Common myeloid progenitor, CD34-positive (primary cell): ENCODE measurements at regions not wholly inside any gene's neighbourhood (a gene's known extent, or its start where the extent isn't known, plus 50 kb on each side); places are given as distances from the start of the nearest gene placed in this dataset.

Experiments
- CTCF ChIA-PET: fragments of 350-600 bp; sonication (Branson Sonifier 250); formaldehyde crosslinking; loops from one replicate; lab custom pipeline; 2021; ENCODE audit warnings: antibody characterized with exemption; lab: Charles Lee
- POLR2A ChIA-PET: fragments of 350-600 bp; sonication (Branson Sonifier 250); formaldehyde crosslinking; loops from one replicate; lab custom pipeline; 2021; ENCODE audit warnings: antibody characterized with exemption; lab: Charles Lee
- DNase-seq, 3 donors: peaks; one replicate each; pipeline versions ENCODE4 v3.0.0 to v3.0.0-alpha.2; 2013
- H3K27ac ChIP-seq, 2 experiments: 1 replicate in 1 of 2; 2 replicates in 1 of 2; pipeline ENCODE4 v1.7.0; 2013; ENCODE audit warnings: inconsistent platforms in 2 of 2, low read length in 2 of 2, mild to moderate bottlenecking in 2 of 2, low read depth in 1 of 2, moderate library complexity in 1 of 2; ENCODE audit not compliant: severe bottlenecking in 2 of 2, insufficient read depth in 1 of 2, poor library complexity in 1 of 2
- H3K27me3 ChIP-seq, 5 experiments: replicated peaks in 2 of 5; 1 replicate in 3 of 5; 2 replicates in 2 of 5; pipeline versions ENCODE4 v1.6.1 to v1.7.0; 2013; ENCODE audit warnings: low read length in 4 of 5, mild to moderate bottlenecking in 2 of 5, moderate library complexity in 2 of 5, inconsistent platforms in 1 of 5; ENCODE audit not compliant: insufficient read depth in 5 of 5, control insufficient read depth in 4 of 5
- H3K36me3 ChIP-seq, 4 experiments: 1 replicate in 2 of 4; 2 replicates in 2 of 4; pipeline versions ENCODE4 v1.6.1 to v1.7.0; 2013; ENCODE audit warnings: low read length in 3 of 4, control low read depth in 1 of 4, mild to moderate bottlenecking in 1 of 4; ENCODE audit not compliant: control insufficient read depth in 4 of 4, insufficient read depth in 4 of 4
- H3K4me1 ChIP-seq, 4 experiments: 1 replicate in 3 of 4; 2 replicates in 1 of 4; pipeline versions ENCODE4 v1.6.1 to v1.7.1; 2013; ENCODE audit warnings: low read length in 3 of 4, mild to moderate bottlenecking in 3 of 4, control low read depth in 1 of 4, inconsistent platforms in 1 of 4, moderate library complexity in 1 of 4; ENCODE audit not compliant: control insufficient read depth in 4 of 4, insufficient read depth in 4 of 4; ENCODE audit errors: control extremely low read depth in 1 of 4
- H3K4me3 ChIP-seq, 7 experiments: 1 replicate in 4 of 7; 2 replicates in 3 of 7; pipeline versions ENCODE4 v1.5.1 to v1.7.0; 2013; ENCODE audit warnings: mild to moderate bottlenecking in 7 of 7, low read length in 6 of 7, moderate library complexity in 6 of 7, inconsistent platforms in 2 of 7, low read depth in 2 of 7, control low read depth in 1 of 7; ENCODE audit not compliant: insufficient read depth in 4 of 7, control insufficient read depth in 1 of 7; ENCODE audit errors: extremely low read depth in 1 of 7
- H3K9me3 ChIP-seq, 5 experiments: 1 replicate in 4 of 5; 2 replicates in 1 of 5; pipeline versions ENCODE4 v1.6.1 to v1.7.1; 2013; ENCODE audit warnings: low read length in 4 of 5, mild to moderate bottlenecking in 2 of 5, inconsistent platforms in 1 of 5, low read depth in 1 of 5, moderate library complexity in 1 of 5; ENCODE audit not compliant: control insufficient read depth in 4 of 5, insufficient read depth in 2 of 5; ENCODE audit errors: control extremely low read depth in 1 of 5
- WGBS: methylation state at CpG from one replicate; pipeline ENCODE4 v1.1.5; 2013; ENCODE audit not compliant: insufficient coverage; 5-methylcytosine and 5-hydroxymethylcytosine counted together

DNA sequence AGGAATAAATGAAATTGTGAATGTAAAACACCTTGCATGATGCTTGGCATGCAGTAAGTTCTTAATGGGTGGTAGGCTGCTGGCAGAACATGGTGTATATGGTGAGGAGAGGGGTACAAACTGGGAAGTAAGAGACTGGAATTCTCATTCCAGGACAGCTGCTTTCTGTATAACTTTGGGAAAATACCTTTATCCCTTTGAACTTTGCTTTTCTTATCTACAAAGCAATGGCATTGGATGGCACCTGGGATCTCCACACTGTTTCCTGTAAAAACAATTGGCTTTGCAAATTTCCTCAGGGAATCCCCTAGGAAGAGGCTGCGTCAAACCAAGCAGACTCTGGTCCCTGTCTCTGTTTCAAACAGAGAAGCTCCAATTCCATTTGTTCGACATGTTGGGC is 100.7 kb upstream of the SLC4A7 start:
- peaks cover 0 to 8% (median 4%) of the 10 kb centered on the region in 4 experiments for H3K4me1 ChIP-seq
- CTCF ChIA-PET, result no interaction called here
- no peaks in the 10 kb centered on the region for H3K9me3 ChIP-seq
- H3K4me3 ChIP-seq, result no peak overlapping the region
- WGBS, result 78% methylated on average over 1 of the region's 2 CpGs
- no peaks in the 10 kb centered on the region for H3K36me3 ChIP-seq
- POLR2A ChIA-PET, result interaction anchor here (0.6 kb wide), 1 partner anchor 24 kb away, joined by 3 read pairs; no protein-coding TSS in a partner anchor
- H3K27me3 ChIP-seq, result no peaks in the 10 kb centered on the region
- H3K27ac ChIP-seq, result no peak overlapping the region
- DNase-seq, result no peak

DNA sequence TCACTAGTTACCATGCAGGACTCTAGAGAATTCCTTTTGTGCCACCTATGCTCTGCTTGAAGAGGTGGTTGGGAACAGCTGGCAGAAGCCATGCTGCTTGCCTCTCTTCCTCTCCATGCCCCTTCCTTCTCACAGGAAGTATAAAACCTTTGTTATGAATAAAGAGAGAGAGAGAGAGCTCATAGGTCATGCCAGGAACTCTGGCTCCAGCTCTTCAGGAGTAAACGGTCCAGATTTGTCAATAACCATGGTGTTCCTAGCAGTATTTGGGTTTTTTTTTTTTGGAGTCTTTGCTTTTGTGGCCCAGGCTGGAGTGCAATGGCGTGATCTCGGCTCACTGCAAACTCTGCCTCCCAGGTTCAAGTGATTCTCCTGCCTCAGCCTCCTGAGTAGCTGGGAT is 97.7 kb upstream of the SLC4A7 start:
- WGBS, result no CpG with 5 or more reads among the region's 3 CpGs

DNA sequence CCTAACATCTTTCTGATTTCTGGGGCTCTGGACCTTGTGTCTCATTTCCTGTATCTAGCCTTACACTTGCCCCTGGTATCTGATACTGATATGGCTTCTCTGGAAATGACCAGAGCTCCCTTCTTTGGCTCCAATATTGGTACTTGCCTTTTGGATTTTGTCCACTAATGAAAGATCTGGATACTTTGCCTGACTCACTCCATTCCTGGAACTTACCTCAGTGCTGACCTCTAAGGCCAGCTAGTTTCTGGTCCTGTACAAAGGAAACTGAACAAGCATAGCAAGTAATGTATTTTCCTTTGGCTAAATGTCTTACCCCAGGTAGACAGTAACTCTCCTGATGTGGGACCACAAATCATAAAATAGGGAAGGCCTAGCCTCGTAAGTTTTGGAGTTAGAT is 93.8 kb upstream of the SLC4A7 start:
- no peaks in the 10 kb centered on the region for H3K27me3 ChIP-seq
- DNase-seq, result no peak
- POLR2A ChIA-PET, result no interaction called here
- H3K9me3 ChIP-seq, result no peaks in the 10 kb centered on the region
- CTCF ChIA-PET, result no interaction called here
- WGBS, result no CpG with 5 or more reads among the region's 1 CpG
- H3K36me3 ChIP-seq, result no peaks in the 10 kb centered on the region
- no peak overlapping the region for H3K4me3 ChIP-seq
- peaks cover 0 to 11% (median 0%) of the 10 kb centered on the region in 4 experiments for H3K4me1 ChIP-seq
- no peak overlapping the region for H3K27ac ChIP-seq

More for the DNA sequence above, 97.7 kb upstream of the SLC4A7 start:
- Histone ChIP-seq H3K36me3 (no peaks in the 10 kb centered on the region), H3K9me3 (no peaks in the 10 kb centered on the region), H3K4me3 (no peak overlapping the region), H3K4me1 (peaks cover 0 to 4% (median 0%) of the 10 kb centered on the region in 4 experiments), H3K27me3 (no peaks in the 10 kb centered on the region), H3K27ac (no peak overlapping the region)
- no peak for DNase-seq
- ChIA-PET POLR2A (no interaction called here), CTCF (no interaction called here)

- H3K27me3 ChIP-seq, result no peaks in the 10 kb centered on the region
- H3K4me1 ChIP-seq, result peaks cover 0 to 11% (median 0%) of the 10 kb centered on the region in 4 experiments
- H3K9me3 ChIP-seq, result no peaks in the 10 kb centered on the region
- 94% methylated on average over 5 of the region's 5 CpGs for WGBS
- H3K4me3 ChIP-seq, result no peak overlapping the region
- POLR2A ChIA-PET, result no interaction called here
- DNase-seq, result no peak
- CTCF ChIA-PET, result no interaction called here
- H3K36me3 ChIP-seq, result no peaks in the 10 kb centered on the region
- H3K27ac ChIP-seq, result no peak overlapping the region
Measured at GRCh38 chr3:27577504-27577903, 93.3 kb upstream of the SLC4A7 start.

GRCh38 chr3:27576171-27576570 is 92.0 kb upstream of the SLC4A7 start:
- CTCF ChIA-PET, result no interaction called here

GRCh38 chr3:27575499-27575898 is 91.3 kb upstream of the SLC4A7 start:
- ChIA-PET CTCF (no interaction called here), POLR2A (no interaction called here)
- WGBS, result 100% methylated on average over 2 of the region's 3 CpGs
- H3K4me1 ChIP-seq, result peaks cover 0 to 11% (median 0%) of the 10 kb centered on the region in 4 experiments
- no peak overlapping the region for H3K4me3 ChIP-seq
- H3K36me3 ChIP-seq, result no peaks in the 10 kb centered on the region
- H3K27ac ChIP-seq, result no peak overlapping the region
- no peaks in the 10 kb centered on the region for H3K9me3 ChIP-seq
- DNase-seq, result no peak
- no peaks in the 10 kb centered on the region for H3K27me3 ChIP-seq

More at GRCh38 chr3:27576171-27576570, 92.0 kb upstream of the SLC4A7 start:
- Histone ChIP-seq H3K4me1 (peaks cover 0 to 11% (median 0%) of the 10 kb centered on the region in 4 experiments), H3K27ac (no peak overlapping the region), H3K27me3 (no peaks in the 10 kb centered on the region), H3K36me3 (no peaks in the 10 kb centered on the region), H3K4me3 (no peak overlapping the region), H3K9me3 (no peaks in the 10 kb centered on the region)
- DNase-seq, result no peak
- POLR2A ChIA-PET, result no interaction called here
- 100% methylated on average over 3 of the region's 3 CpGs for WGBS

GRCh38 chr3:27574438-27574795 is 90.2 kb upstream of the SLC4A7 start:
- Histone ChIP-seq H3K9me3 (no peaks in the 10 kb centered on the region), H3K27me3 (no peaks in the 10 kb centered on the region), H3K4me3 (no peak overlapping the region), H3K4me1 (peaks cover 0 to 11% (median 0%) of the 10 kb centered on the region in 4 experiments), H3K27ac (no peak overlapping the region), H3K36me3 (no peaks in the 10 kb centered on the region)
- no peak for DNase-seq
- ChIA-PET POLR2A (no interaction called here), CTCF (no interaction called here)
- WGBS, result 92% methylated on average over 5 of the region's 6 CpGs
